Left ventricle myocardium inferior (tissue), 1 donor: ENCODE measurements at regions not wholly inside any gene's neighbourhood (a gene's known extent, or its start where the extent isn't known, plus 50 kb on each side); places are given as distances from the start of the nearest gene placed in this dataset.
"Not testable (repeated sequence)": the region's sequence is repeated elsewhere in the genome, so short reads cannot be mapped to it uniquely, and the experiment has no call there.

ENCODE experiments used
- DNase-seq: peaks from one replicate; pipeline ENCODE4 v3.0.0-alpha.2; 2020
- H3K27ac ChIP-seq: fragments of 200-600 bp; replicated peaks from 2 replicates; pipeline ENCODE4 v1.8.0; 2021
- H3K27me3 ChIP-seq: fragments of 200-600 bp; 2 replicates; pipeline ENCODE4 v1.8.0; 2021; ENCODE audit warnings: low read depth
- H3K36me3 ChIP-seq: fragments of 200-600 bp; 2 replicates; pipeline ENCODE4 v1.8.0; 2021
- H3K4me1 ChIP-seq: fragments of 200-600 bp; 2 replicates; pipeline ENCODE4 v1.8.0; 2021
- H3K4me3 ChIP-seq: fragments of 200-600 bp; 2 replicates; pipeline ENCODE4 v1.8.0; 2021; ENCODE audit warnings: mild to moderate bottlenecking, moderate library complexity
- H3K9me3 ChIP-seq: fragments of 200-600 bp; replicated peaks from 2 replicates; pipeline ENCODE4 v1.8.0; 2021
- CTCF ChIP-seq: fragments of 200-600 bp; IDR thresholded peaks from 2 replicates; pipeline ENCODE4 v1.8.0; 2021; ENCODE audit warnings: antibody characterized with exemption, mild to moderate bottlenecking, borderline replicate concordance
- intact Hi-C: fragments of 100-400 bp; cut with micrococcal nuclease; formaldehyde crosslinking; loops from one replicate; pipeline ENCODE4 v1.11.0; 2022
- donor health status: DM: no; HTN: yes; CAD: no; lungs with severe emphysema.

- TF ChIP-seq CTCF, result no peak
- no peak overlapping the region for H3K27ac ChIP-seq
Observed at GRCh38 chr4:57974821-57975220, 864.6 kb upstream of the IGFBP7 start.

GRCh38 chr4:57973819-57974218 lies 863.6 kb upstream of the IGFBP7 start:
- Histone ChIP-seq H3K27ac (no peak overlapping the region), H3K4me3 (no peak overlapping the region), H3K36me3 (no peaks in the 10 kb centered on the region), H3K4me1 (no peaks in the 10 kb centered on the region), H3K9me3 (no peaks in the 10 kb centered on the region), H3K27me3 (no peaks in the 10 kb centered on the region)
- intact Hi-C loops, result no loop called here
- TF ChIP-seq CTCF, result no peak
- no peak for DNase-seq

More at GRCh38 chr4:57974821-57975220, 864.6 kb upstream of the IGFBP7 start:
- H3K36me3 ChIP-seq, result no peaks in the 10 kb centered on the region
- intact Hi-C loops, result no loop called here
- no peaks in the 10 kb centered on the region for H3K4me1 ChIP-seq
- no peaks in the 10 kb centered on the region for H3K27me3 ChIP-seq
- H3K4me3 ChIP-seq, result no peak overlapping the region
- DNase-seq, result no peak
- H3K9me3 ChIP-seq, result no peaks in the 10 kb centered on the region

- DNase-seq, result no peak
- Histone ChIP-seq H3K4me3 (no peak overlapping the region), H3K9me3 (peaks cover 15% of the 10 kb centered on the region), H3K27ac (no peak overlapping the region), H3K4me1 (no peaks in the 10 kb centered on the region), H3K36me3 (no peaks in the 10 kb centered on the region), H3K27me3 (no peaks in the 10 kb centered on the region)
- intact Hi-C loops, result no loop called here
- TF ChIP-seq CTCF, result no peak
Observed at GRCh38 chr4:57971261-57971660, 861.1 kb upstream of the IGFBP7 start.

GRCh38 chr4:57966987-57967760 lies 857.0 kb upstream of the IGFBP7 start:
- no peak overlapping the region for H3K27ac ChIP-seq
- DNase-seq, result no peak
- H3K4me1 ChIP-seq, result no peaks in the 10 kb centered on the region
- H3K27me3 ChIP-seq, result no peaks in the 10 kb centered on the region
- intact Hi-C loops, result no loop called here
- no peaks in the 10 kb centered on the region for H3K36me3 ChIP-seq
- H3K9me3 ChIP-seq, result peaks cover 15% of the 10 kb centered on the region
- no peak for TF ChIP-seq CTCF
- H3K4me3 ChIP-seq, result no peak overlapping the region

GRCh38 chr4:57965431-57965830 lies 855.2 kb upstream of the IGFBP7 start:
- H3K9me3 ChIP-seq, result peaks cover 15% of the 10 kb centered on the region
- DNase-seq, H3K36me3 ChIP-seq, H3K4me3 ChIP-seq, H3K4me1 ChIP-seq, H3K27me3 ChIP-seq, intact Hi-C loops, H3K27ac ChIP-seq: not testable (repeated sequence)

GRCh38 chr4:57945298-57945697 lies 835.1 kb upstream of the IGFBP7 start:
- no peak for TF ChIP-seq CTCF
- Histone ChIP-seq H3K9me3 (no peaks in the 10 kb centered on the region), H3K4me1 (no peaks in the 10 kb centered on the region), H3K27me3 (no peaks in the 10 kb centered on the region), H3K4me3 (no peak overlapping the region), H3K27ac (no peak overlapping the region), H3K36me3 (no peaks in the 10 kb centered on the region)
- DNase-seq, result no peak
- intact Hi-C loops, result no loop called here
